OCI-LY7 (cell line): ENCODE measurements at regions not wholly inside any gene's neighbourhood (a gene's known extent, or its start where the extent isn't known, plus 50 kb on each side); places are given as distances from the start of the nearest gene placed in this dataset.

ENCODE experiments used
- EZH2phosphoT487 ChIP-seq: fragments of 200-600 bp; sonication (generic); IDR thresholded peaks from 2 replicates; pipeline ENCODE4 v1.6.1; 2018; ENCODE audit warnings: low read depth, borderline replicate concordance, mild to moderate bottlenecking, mixed run types, antibody characterized with exemption, low read length, moderate library complexity, mixed read lengths
- TF ChIP-seq, protein P1 (sequence below): fragments of 200-600 bp; sonication (generic); conservative IDR thresholded peaks from 2 replicates; pipeline ENCODE4 v1.5.1; 2014; ENCODE audit warnings: mild to moderate bottlenecking, antibody characterized with exemption, low read length, moderate library complexity, mixed read lengths

DNA sequence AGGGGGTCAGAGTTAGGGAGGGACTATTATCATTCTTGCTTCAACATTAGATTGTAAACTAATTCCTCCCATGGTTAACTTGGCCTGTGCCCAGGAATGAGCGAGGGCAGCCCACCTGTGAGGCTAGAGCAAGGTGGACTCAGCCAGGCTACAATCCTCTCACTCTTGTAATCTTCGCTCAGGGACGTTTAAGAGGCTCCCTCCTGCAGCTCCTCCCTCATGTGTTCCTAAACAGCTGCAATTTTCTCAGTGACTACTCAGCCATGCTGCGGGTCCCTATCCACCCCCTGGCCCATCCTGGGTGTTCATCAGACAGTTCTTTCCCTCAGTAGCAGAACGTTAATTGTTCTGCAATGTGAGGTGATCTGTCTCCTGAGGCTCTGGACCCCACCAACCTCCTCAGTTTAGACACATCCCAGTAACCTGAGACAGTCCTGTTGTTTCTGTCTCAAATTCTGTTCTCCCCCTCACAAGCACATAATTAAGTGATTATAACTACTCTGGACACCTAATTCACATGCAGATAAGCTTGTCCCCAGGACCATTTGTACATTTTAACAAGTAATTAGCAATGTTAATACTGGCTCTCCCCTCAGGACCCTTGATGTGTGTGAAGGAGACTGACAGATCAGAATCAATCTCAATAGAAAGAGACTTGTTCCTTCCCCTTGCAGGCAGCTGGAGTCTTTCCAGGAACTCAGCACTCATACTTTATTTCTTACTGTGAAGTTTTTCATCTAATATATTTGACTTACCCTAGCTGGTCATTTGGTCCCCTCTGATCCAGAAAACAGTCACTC lies 337.2 kb upstream of the B3GAT1 start:
- TF ChIP-seq, protein P1, sequence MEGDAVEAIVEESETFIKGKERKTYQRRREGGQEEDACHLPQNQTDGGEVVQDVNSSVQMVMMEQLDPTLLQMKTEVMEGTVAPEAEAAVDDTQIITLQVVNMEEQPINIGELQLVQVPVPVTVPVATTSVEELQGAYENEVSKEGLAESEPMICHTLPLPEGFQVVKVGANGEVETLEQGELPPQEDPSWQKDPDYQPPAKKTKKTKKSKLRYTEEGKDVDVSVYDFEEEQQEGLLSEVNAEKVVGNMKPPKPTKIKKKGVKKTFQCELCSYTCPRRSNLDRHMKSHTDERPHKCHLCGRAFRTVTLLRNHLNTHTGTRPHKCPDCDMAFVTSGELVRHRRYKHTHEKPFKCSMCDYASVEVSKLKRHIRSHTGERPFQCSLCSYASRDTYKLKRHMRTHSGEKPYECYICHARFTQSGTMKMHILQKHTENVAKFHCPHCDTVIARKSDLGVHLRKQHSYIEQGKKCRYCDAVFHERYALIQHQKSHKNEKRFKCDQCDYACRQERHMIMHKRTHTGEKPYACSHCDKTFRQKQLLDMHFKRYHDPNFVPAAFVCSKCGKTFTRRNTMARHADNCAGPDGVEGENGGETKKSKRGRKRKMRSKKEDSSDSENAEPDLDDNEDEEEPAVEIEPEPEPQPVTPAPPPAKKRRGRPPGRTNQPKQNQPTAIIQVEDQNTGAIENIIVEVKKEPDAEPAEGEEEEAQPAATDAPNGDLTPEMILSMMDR: no peak
- no peak for TF ChIP-seq EZH2phosphoT487
